HG02759 (cell line): ENCODE measurements at regions not wholly inside any gene's neighbourhood (a gene's known extent, or its start where the extent isn't known, plus 50 kb on each side); places are given as distances from the start of the nearest gene placed in this dataset.
"Not testable (repeated sequence)": the region's sequence is repeated elsewhere in the genome, so short reads cannot be mapped to it uniquely, and the experiment has no call there.

ENCODE experiments used
- ATAC-seq: cut with Tn5 transposase; IDR thresholded peaks from one replicate; pipeline ENCODE4 v1.9.1; 2021; ENCODE audit warnings: mild to moderate bottlenecking, moderate library complexity; ENCODE audit not compliant: unreplicated experiment

DNA sequence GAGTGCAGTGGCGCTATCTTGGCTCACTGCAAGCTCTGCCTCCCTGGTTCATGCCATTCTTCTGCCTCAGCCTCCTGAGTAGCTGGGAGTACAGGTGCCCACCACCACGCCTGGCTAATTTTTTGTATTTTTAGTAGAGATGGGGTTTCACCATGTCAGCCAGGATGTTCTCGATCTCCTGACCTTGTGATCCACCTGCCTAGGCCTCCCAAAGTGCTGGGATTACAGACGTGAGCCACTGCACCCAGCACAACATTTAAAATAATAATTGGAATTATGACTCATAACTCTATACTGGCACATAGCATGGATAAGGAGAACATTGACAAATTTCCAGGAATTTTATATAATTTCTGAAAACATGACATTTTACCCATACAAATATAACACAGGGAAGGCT is 54.2 kb downstream of the DBET start:
- not testable (repeated sequence) for ATAC-seq

DNA sequence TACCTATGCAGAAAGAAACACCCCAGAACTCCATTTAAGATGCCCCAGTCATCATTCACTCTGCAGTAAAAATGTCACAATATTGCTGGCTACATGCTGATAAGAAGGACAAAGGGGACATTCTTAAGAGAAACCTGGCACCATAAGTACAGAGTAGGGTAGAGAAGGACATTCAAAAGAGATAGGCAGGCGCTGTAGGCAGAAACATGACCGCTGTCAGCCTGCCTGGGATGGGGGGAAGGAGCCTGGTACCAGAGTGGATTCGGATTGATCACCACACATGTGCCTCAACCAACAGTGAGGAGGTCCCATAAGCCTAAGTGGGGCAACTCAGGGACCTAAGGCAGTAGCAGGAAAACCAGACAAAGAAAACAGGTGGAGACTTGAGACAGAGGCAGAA is 54.1 kb upstream of the DUX4 start:
- not testable (repeated sequence) for ATAC-seq

DNA sequence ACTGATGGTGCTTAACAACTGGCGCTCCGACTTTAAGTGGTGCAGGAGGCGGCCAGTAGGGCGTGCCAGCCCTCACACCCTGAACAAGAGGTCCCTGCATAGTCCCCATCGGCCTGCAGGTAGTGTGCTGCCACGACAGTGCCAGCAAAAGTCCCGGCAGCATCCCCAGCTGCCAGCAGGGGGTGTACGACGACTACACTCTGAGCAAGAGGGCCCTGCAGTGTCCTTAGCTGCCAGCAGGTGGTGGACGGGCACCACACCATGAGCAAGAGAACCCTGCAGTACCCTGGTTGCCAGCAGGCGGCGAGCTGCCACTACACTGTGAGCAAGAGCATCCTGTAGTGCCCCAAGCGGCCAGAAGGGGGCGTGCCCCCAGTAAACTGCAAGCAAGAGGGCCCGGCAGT is 53.5 kb upstream of the DUX4 start:
- ATAC-seq, result peak; percentile 69

DNA sequence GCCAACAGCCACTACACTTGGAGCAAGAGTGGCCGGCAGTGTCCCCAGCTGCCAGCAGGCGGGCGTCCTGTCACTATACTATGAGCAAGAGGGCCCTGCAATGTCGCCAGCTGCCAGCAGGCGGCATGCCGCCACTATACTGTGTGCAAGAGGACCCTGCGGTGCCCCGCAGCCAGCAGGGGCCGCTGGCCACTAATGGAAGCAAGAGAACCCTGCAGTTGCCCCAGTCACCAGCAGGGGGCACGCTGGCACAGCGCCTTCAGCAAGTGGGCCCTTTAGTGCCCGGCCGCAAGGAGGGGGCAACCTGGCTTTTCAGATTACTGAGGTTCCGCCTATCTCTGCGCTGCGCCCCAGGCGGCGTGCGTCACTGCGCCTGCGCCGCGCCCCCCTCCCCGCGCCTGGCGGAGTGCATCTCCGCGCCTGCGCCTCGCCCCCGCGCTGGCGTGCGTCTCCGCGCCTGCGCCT is 53.0 kb upstream of the DUX4 start:
- ATAC-seq, result peak; percentile 62

DNA sequence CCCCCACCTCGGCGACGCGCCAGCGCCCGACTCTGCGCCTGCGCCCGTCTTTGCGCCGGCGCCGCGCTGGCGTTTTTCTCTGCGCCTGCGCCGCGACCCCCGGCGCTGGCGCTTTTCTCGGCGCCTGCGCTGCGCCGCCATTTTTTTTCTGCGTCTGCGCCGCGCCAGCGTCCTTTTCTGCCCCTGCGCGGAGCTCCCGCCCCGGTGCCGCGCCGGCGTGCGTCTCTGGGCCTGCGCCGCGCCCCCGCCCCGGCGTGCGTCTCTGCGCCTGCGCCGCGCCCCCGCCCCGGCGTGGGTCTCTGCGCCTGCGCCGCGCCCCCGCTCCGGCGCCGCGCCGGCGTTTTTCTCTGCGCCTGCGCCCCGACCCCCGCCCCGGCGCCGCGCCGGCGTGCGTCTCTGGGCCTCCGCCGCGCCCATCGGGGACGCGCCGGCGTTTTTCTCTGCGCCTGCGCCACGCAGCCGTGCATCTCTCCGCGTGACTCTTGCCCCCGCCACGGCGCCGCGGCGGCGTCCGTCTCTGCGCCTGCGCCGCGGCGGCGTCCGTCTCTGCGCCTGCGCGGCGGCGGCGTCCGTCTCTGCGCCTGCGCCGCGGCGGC is 52.4 kb upstream of the DUX4 start:
- ATAC-seq, result not testable (repeated sequence)

DNA sequence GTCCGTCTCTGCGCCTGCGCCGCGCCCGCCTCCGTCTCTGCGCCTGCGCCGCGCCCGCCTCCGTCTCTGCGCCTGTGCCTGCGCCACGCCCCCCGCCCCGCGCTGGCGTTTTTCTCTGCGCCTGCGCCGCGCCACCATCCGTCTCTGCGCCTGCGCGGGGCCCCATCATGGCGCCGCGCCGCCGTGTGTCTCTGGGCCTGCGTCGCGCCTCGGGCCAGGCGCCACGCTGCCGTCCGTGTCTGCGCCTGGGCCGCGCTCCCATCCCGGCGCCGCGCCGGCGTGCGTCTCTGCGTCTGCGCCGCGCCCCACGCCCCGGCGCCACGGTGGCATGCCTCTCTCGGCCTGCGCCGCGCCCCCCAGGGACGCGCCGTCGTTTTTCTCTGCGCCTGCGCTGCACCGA is 51.8 kb upstream of the DUX4 start:
- no peak for ATAC-seq

DNA sequence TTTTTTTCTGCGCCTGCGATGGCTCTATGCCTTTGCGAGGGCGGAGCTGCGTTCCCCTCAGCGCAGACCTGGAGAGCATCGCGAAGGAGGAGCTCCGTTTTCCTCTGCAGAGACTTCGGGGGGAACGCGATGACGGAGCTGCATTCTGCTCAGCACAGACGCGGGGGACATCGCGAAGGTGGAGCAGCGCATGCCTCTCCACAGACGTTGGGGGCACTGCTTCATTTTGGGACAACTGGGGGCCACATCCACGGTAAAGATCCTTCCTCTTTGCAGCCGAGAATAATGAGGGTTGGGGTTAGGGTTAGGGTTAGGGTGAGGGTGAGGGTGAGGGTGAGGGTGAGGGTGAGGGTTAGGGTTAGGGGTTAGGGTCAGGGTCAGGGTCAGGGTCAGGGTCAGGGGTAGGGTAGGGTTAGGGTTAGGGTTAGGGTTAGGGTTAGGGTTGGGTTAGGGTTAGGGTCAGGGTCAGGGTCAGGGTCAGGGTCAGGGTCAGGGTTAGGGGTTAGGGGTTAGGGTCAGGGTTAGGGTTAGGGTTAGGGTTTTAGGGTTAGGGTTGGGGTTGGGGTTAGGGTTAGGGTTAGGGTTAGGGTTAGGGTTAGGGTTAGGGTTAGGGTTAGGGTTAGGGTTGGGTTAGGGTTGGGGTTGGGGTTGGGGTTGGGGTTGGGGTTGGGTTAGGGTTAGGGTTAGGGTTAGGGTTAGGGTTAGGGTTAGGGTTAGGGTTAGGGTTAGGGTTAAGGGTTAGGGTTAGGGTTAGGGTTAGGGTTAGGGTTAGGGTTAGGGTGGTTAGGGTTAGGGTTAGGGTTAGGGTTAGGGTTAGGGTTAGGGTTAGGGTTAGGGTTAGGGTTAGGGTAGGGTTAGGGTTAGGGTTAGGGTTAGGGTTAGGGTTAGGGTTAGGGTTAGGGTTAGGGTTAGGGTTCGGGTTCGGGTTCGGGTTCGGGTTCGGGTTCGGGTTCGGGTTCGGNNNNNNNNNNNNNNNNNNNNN is 51.1 kb upstream of the DUX4 start:
- not testable (repeated sequence) for ATAC-seq
